Thoracic aorta (tissue), 2 donors: ENCODE measurements at regions not wholly inside any gene's neighbourhood (a gene's known extent, or its start where the extent isn't known, plus 50 kb on each side); places are given as distances from the start of the nearest gene placed in this dataset.
A peak's percentile ranks its signal among the peaks of the same experiment; 100 is the strongest.

Experiments used
- ATAC-seq: fragments of 150-250 bp; one replicate; pipeline ENCODE4 v1.8.0; 2017; ENCODE audit warnings: low read depth; ENCODE audit not compliant: insufficient number of reproducible peaks, low FRiP score
- DNase-seq: peaks from one replicate; pipeline ENCODE4 v3.0.0-alpha.2; 2020; ENCODE audit warnings: low spot score
- H3K27ac ChIP-seq, 2 donors: fragments of 200-600 bp; sonication (generic); 1 replicate in 1 of 2; 2 replicates in 1 of 2; pipeline ENCODE4 v1.5.1; 2016; ENCODE audit warnings: mild to moderate bottlenecking in 2 of 2, moderate library complexity in 2 of 2
- H3K27me3 ChIP-seq: fragments of 200-600 bp; sonication (generic); replicated peaks from 2 replicates; pipeline ENCODE4 v1.6.0; 2016; ENCODE audit warnings: mild to moderate bottlenecking; ENCODE audit not compliant: insufficient read depth
- H3K36me3 ChIP-seq: fragments of 200-600 bp; sonication (generic); one replicate; pipeline ENCODE4 v1.5.1; 2016
- H3K4me1 ChIP-seq, 2 donors: fragments of 200-600 bp; sonication (generic); 1 replicate in 1 of 2; 2 replicates in 1 of 2; pipeline versions ENCODE4 v1.5.1 to v1.6.0; 2016; ENCODE audit warnings: low read depth in 2 of 2, mild to moderate bottlenecking in 1 of 2; ENCODE audit not compliant: control insufficient read depth in 1 of 2
- H3K4me3 ChIP-seq: fragments of 200-600 bp; sonication (generic); 2 replicates; pipeline ENCODE4 v1.5.1; 2016; ENCODE audit warnings: mild to moderate bottlenecking
- H3K9me3 ChIP-seq: fragments of 200-600 bp; sonication (generic); 2 replicates; pipeline ENCODE4 v1.5.1; 2016
- TF ChIP-seq, protein P1 (sequence below): fragments of 200-600 bp; sonication (generic); IDR thresholded peaks from one replicate; pipeline ENCODE4 v1.5.1; 2019; ENCODE audit warnings: antibody characterized with exemption

DNA sequence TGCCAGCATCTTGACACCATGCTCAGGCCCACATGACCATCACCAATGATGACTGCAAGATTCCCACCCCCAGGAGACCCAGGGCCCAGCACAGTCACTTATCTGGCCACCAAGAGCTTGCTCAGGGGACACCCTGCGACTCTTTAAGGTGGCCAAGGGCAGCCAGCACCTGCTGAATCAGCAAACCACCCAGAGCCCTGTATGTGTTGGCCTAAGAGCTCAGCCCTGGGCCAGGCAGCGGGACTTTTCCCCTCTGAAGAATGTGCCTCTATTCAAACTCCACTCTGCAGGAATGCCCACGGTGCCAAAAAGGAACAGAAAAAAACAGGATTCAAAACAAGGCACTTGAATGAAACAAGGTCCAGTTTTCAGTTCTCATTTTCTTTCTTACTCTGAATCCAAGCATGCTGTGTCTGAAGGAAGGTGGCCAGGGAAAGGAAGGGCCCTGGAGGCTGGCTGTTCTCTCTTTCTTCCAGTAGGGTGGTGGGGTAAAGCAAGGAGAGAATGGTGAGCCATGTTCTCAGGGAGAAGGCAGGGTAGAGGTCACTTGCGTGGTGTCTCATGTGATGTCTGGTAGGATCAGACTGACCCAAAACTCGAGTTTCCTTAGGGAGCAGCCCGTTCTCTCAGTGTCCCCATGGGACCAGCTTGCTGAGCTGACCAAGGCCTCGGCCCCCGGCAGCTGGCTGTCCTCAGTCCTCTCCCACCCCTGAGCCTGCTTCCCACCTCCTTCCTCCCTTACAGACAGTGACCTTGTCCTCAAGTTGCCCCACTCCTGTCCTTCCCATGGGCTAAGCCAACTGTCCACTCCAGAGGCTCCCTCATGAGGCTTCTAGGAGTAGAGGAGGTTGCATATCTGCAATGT lies 150.0 kb downstream of the RNF152 start:
- Histone ChIP-seq H3K27ac (peak overlapping the region; percentile 85 to 89), H3K27me3 (no peaks in the 10 kb centered on the region), H3K36me3 (no peaks in the 10 kb centered on the region), H3K4me3 (no peak overlapping the region), H3K9me3 (no peaks in the 10 kb centered on the region), H3K4me1 (peaks cover 30 to 50% of the 10 kb centered on the region in 2 donors)
- TF ChIP-seq, protein P1, sequence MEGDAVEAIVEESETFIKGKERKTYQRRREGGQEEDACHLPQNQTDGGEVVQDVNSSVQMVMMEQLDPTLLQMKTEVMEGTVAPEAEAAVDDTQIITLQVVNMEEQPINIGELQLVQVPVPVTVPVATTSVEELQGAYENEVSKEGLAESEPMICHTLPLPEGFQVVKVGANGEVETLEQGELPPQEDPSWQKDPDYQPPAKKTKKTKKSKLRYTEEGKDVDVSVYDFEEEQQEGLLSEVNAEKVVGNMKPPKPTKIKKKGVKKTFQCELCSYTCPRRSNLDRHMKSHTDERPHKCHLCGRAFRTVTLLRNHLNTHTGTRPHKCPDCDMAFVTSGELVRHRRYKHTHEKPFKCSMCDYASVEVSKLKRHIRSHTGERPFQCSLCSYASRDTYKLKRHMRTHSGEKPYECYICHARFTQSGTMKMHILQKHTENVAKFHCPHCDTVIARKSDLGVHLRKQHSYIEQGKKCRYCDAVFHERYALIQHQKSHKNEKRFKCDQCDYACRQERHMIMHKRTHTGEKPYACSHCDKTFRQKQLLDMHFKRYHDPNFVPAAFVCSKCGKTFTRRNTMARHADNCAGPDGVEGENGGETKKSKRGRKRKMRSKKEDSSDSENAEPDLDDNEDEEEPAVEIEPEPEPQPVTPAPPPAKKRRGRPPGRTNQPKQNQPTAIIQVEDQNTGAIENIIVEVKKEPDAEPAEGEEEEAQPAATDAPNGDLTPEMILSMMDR, result no peak
- ATAC-seq, result peak; percentile 14
- DNase-seq, result peak; percentile 28

DNA sequence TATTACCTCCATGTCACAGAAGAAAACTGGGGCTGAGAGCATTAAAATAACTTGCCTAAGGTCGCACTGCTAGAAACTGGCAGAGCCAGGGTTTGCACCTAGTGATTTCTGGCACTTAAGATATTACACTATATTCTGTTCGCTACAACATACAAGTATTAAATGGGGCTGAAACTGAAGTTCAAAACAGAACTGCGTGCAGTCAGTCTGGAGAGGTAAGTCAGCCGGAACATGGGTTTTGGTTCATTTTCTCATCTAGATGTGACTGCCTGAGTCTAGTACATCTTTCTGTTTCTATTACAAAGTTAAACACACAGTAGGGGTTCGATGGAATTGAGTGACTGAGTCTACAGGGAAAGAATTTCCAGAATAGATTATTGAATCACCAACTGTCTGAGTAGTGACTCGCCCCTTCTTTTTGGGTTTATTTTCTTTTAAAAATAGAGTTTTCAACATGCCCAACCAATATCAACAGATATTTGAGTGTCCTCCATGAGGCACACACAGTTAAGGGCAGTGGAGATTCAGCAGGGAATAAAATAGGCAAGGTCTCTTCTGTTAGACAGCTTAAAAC lies 150.8 kb downstream of the RNF152 start:
- no peak overlapping the region for H3K4me3 ChIP-seq
- DNase-seq (no peak), ATAC-seq (no peak)
- no peaks in the 10 kb centered on the region for H3K36me3 ChIP-seq
- H3K4me1 ChIP-seq, result peaks cover 30 to 51% of the 10 kb centered on the region in 2 donors
- peak overlapping the region; percentile 85 to 89 for H3K27ac ChIP-seq
- no peaks in the 10 kb centered on the region for H3K27me3 ChIP-seq
- H3K9me3 ChIP-seq, result no peaks in the 10 kb centered on the region
- TF ChIP-seq, protein P1, result no peak

DNA sequence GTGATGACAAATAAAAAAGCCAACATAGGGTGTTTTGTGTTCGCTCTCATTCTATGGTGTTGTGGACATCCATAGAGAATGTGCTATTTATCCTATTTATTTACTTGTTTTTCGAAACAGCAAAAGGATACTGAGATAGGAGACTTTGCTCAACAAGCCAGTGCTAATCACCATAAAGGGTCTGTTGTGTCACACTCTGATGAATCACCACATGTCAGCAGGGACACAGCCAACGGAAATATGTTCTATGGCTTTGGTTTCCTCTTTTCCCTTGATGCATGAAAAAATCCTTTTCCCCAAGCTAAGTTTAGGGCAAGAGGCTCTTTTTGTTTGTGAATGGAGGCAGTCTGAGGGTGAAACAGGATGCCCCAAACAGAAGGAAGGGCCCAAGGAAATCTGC lies 154.3 kb downstream of the RNF152 start:
- ATAC-seq (peak; percentile 44), DNase-seq (no peak)
- no peaks in the 10 kb centered on the region for H3K27me3 ChIP-seq
- H3K27ac ChIP-seq, result peak overlapping the region; percentile 70 to 75
- peaks cover 30 to 56% of the 10 kb centered on the region in 2 donors for H3K4me1 ChIP-seq
- TF ChIP-seq, protein P1, result no peak
- H3K4me3 ChIP-seq, result no peak overlapping the region
- H3K36me3 ChIP-seq, result no peaks in the 10 kb centered on the region
- H3K9me3 ChIP-seq, result no peaks in the 10 kb centered on the region

DNA sequence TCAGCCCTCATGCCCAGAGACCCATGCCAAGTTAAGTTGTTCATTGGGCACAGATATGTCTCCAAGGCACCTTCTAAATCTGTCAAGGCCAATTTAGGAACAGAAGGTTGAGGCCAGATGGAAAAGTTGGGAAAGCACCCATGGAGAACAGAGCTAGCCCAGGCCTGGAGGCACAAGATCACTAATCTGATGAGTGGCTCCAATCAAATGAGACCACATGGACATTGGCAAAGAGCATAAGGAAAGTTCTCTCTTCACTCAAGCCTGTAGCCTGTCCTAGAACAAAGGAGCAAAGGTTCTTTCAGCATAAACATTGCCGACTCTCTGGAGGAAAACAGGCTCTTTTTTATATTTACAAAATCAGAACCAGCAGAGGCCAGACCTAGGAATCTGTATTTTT lies 154.8 kb downstream of the RNF152 start:
- peak; percentile 26 for ATAC-seq
- Histone ChIP-seq H3K27me3 (no peaks in the 10 kb centered on the region), H3K4me3 (no peak overlapping the region), H3K9me3 (no peaks in the 10 kb centered on the region), H3K36me3 (no peaks in the 10 kb centered on the region), H3K4me1 (peaks cover 28 to 56% of the 10 kb centered on the region in 2 donors), H3K27ac (peak overlapping the region; percentile 70 to 75)
- TF ChIP-seq, protein P1, result no peak
- DNase-seq, result no peak

DNA sequence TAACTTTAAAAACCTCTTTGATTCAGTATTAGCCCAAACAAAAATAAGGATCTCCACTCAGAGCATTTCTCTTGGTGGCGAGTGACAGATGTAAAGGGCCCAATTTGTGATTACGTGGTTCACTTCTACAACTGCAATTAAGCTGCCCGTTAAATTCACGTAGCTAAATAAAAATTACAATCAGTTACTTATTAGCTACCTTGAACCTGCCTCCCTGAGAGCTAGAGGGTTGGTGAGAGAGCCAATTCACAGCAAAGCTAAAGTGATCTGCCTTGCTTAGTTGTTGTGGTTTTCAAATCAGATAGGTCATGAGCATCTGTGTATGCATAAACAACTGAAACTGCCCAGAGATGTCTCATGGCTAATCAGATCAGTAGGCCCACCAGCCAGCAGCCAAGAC lies 156.7 kb downstream of the RNF152 start:
- Histone ChIP-seq H3K27me3 (no peaks in the 10 kb centered on the region), H3K27ac (no peak overlapping the region), H3K9me3 (no peaks in the 10 kb centered on the region), H3K4me1 (peaks cover 29 to 57% of the 10 kb centered on the region in 2 donors), H3K4me3 (no peak overlapping the region), H3K36me3 (no peaks in the 10 kb centered on the region)
- DNase-seq, result no peak
- no peak for ATAC-seq
- TF ChIP-seq, protein P1, result no peak
